PC-3 (cell line): ENCODE measurements at regions not wholly inside any gene's neighbourhood (a gene's known extent, or its start where the extent isn't known, plus 50 kb on each side); places are given as distances from the start of the nearest gene placed in this dataset.

Experiments used
- ATAC-seq: fragments of 200-7000 bp; cut with Tn5 transposase; 2 replicates; pipeline ENCODE4 v1.9.1; 2020; ENCODE audit warnings: mild to moderate bottlenecking, moderate library complexity
- BruUV-seq: library from RNA; stranded (reverse); fragments of 400-500 nt; replicated peaks from 2 replicates; lab custom pipeline; 2021; lab: Mats Ljungman, UMichigan
- CTCF ChIA-PET: fragments of 300-600 bp; sonication (Branson Sonifier 250); formaldehyde crosslinking; loops from one replicate; lab custom pipeline; 2022; ENCODE audit warnings: antibody characterized with exemption; lab: Charles Lee
- POLR2A ChIA-PET: fragments of 300-600 bp; sonication (Branson Sonifier 250); formaldehyde crosslinking; loops from one replicate; lab custom pipeline; 2022; ENCODE audit warnings: antibody characterized with exemption; ENCODE audit not compliant: unreplicated experiment; lab: Charles Lee
- DNase-seq: peaks from one replicate; pipeline ENCODE4 v3.0.0-alpha.2; 2015
- H2AFZ ChIP-seq: fragments of 300-600 bp; sonication (generic); 2 replicates; pipeline ENCODE4 v1.6.0; 2016; ENCODE audit warnings: antibody characterized with exemption, low read length
- H3F3A ChIP-seq: fragments of 300-600 bp; sonication (generic); one replicate; pipeline ENCODE4 v1.6.0; 2017; ENCODE audit warnings: antibody characterized with exemption, low read length, control low read depth, mild to moderate bottlenecking; ENCODE audit not compliant: unreplicated experiment
- H3K27ac ChIP-seq: fragments of 300-600 bp; sonication (generic); 2 replicates; pipeline ENCODE4 v1.5.1; 2016; ENCODE audit warnings: mild to moderate bottlenecking, low read length
- H3K27me3 ChIP-seq: fragments of 300-600 bp; sonication (generic); 2 replicates; pipeline ENCODE4 v1.6.1; 2016; ENCODE audit warnings: low read length, mixed read lengths
- H3K36me3 ChIP-seq: fragments of 300-600 bp; sonication (generic); 2 replicates; pipeline ENCODE4 v1.6.1; 2016; ENCODE audit warnings: low read depth, mixed run types, low read length, mixed read lengths
- H3K4me1 ChIP-seq: fragments of 300-600 bp; sonication (generic); 2 replicates; pipeline ENCODE4 v1.5.1; 2016; ENCODE audit warnings: low read length; ENCODE audit not compliant: insufficient read depth
- H3K4me2 ChIP-seq: fragments of 300-600 bp; sonication (generic); 2 replicates; pipeline ENCODE4 v1.6.0; 2016; ENCODE audit warnings: low read length
- H3K4me3 ChIP-seq: fragments of 300-600 bp; sonication (generic); 2 replicates; pipeline ENCODE4 v1.5.1; 2016; ENCODE audit warnings: mild to moderate bottlenecking, low read length, mixed read lengths
- H3K79me2 ChIP-seq: fragments of 300-600 bp; sonication (generic); 2 replicates; pipeline ENCODE4 v1.6.1; 2017; ENCODE audit warnings: low read length, mixed read lengths
- H3K9ac ChIP-seq: fragments of 300-600 bp; sonication (generic); 2 replicates; pipeline ENCODE4 v1.6.0; 2016; ENCODE audit warnings: mild to moderate bottlenecking, low read length
- H3K9me2 ChIP-seq: fragments of 300-600 bp; sonication (generic); replicated peaks from 2 replicates; pipeline ENCODE4 v1.6.1; 2016; ENCODE audit warnings: mixed run types, low read length, mixed read lengths
- H3K9me3 ChIP-seq: fragments of 300-600 bp; sonication (generic); 2 replicates; pipeline ENCODE4 v1.6.1; 2016; ENCODE audit warnings: low read length, mixed read lengths
- H4K20me1 ChIP-seq: fragments of 300-600 bp; sonication (generic); 2 replicates; pipeline ENCODE4 v1.6.1; 2016; ENCODE audit warnings: low read length, mixed read lengths
- CTCF ChIP-seq: fragments of 300-600 bp; sonication (generic); conservative IDR thresholded peaks from 2 replicates; pipeline ENCODE4 v1.5.1; 2017; ENCODE audit warnings: antibody characterized with exemption, low read depth, mild to moderate bottlenecking, low read length
- EZH2 ChIP-seq: fragments of 300-600 bp; sonication (generic); IDR thresholded peaks from one replicate; pipeline ENCODE4 v1.6.1; 2017; ENCODE audit warnings: antibody characterized with exemption, mild to moderate bottlenecking, low read length; ENCODE audit not compliant: unreplicated experiment
- EZH2phosphoT487 ChIP-seq: fragments of 300-600 bp; sonication (generic); IDR thresholded peaks from 2 replicates; pipeline ENCODE4 v1.6.1; 2018; ENCODE audit warnings: mild to moderate bottlenecking, antibody characterized with exemption, low read length, borderline replicate concordance
- intact Hi-C: fragments of 100-400 bp; cut with micrococcal nuclease; formaldehyde crosslinking; loops from 2 replicates; pipeline ENCODE4 v1.9.0; 2023

- Histone ChIP-seq H3K4me1 (no peaks in the 10 kb centered on the region), H3K9me2 (no peaks in the 10 kb centered on the region), H4K20me1 (no peaks in the 10 kb centered on the region), H3K36me3 (no peaks in the 10 kb centered on the region), H3K4me3 (no peak overlapping the region), H3K4me2 (no peak overlapping the region), H3K9ac (no peak overlapping the region), H3K79me2 (no peaks in the 10 kb centered on the region), H3K9me3 (no peaks in the 10 kb centered on the region), H3F3A (no peaks in the 10 kb centered on the region), H2AFZ (no peak overlapping the region), H3K27ac (no peak overlapping the region), H3K27me3 (peaks cover 5% of the 10 kb centered on the region; the same call in 1 of the 2 replicates)
- DNase-seq (no peak), ATAC-seq (no peak)
- intact Hi-C loops, result no loop called here
- TF ChIP-seq EZH2phosphoT487 (no peak), CTCF (no peak), EZH2 (no peak)
- no TSS peak for BruUV-seq
- CTCF ChIA-PET, result no interaction called here
- POLR2A ChIA-PET, result no interaction called here
Observed at GRCh38 chr1:228684607-228685006, 50.7 kb upstream of the RHOU start.

GRCh38 chr1:228685081-228685660, 50.1 kb upstream of the RHOU start:
- intact Hi-C loops, result no loop called here
- no peak for DNase-seq
- H3K4me2 ChIP-seq, result no peak overlapping the region
- H3K9me2 ChIP-seq, result no peaks in the 10 kb centered on the region
- no peaks in the 10 kb centered on the region for H3F3A ChIP-seq
- no peaks in the 10 kb centered on the region for H3K4me1 ChIP-seq
- H3K27ac ChIP-seq, result no peak overlapping the region
- no TSS peak for BruUV-seq
- ChIA-PET POLR2A (no interaction called here), CTCF (no interaction called here)
- peaks cover 5% of the 10 kb centered on the region; the same call in 1 of the 2 replicates for H3K27me3 ChIP-seq
- H4K20me1 ChIP-seq, result no peaks in the 10 kb centered on the region
- ATAC-seq, result no peak
- no peak for TF ChIP-seq CTCF
- TF ChIP-seq EZH2phosphoT487, result no peak
- no peak for TF ChIP-seq EZH2
- H3K4me3 ChIP-seq, result no peak overlapping the region
- no peak overlapping the region for H3K9ac ChIP-seq
- no peak overlapping the region for H2AFZ ChIP-seq
- no peaks in the 10 kb centered on the region for H3K9me3 ChIP-seq
- no peaks in the 10 kb centered on the region for H3K36me3 ChIP-seq
- no peaks in the 10 kb centered on the region for H3K79me2 ChIP-seq
